ENCODE measurements at regions not wholly inside any gene's neighbourhood (a gene's known extent, or its start where the extent isn't known, plus 50 kb on each side); places are given as distances from the start of the nearest gene placed in this dataset.

DNA sequence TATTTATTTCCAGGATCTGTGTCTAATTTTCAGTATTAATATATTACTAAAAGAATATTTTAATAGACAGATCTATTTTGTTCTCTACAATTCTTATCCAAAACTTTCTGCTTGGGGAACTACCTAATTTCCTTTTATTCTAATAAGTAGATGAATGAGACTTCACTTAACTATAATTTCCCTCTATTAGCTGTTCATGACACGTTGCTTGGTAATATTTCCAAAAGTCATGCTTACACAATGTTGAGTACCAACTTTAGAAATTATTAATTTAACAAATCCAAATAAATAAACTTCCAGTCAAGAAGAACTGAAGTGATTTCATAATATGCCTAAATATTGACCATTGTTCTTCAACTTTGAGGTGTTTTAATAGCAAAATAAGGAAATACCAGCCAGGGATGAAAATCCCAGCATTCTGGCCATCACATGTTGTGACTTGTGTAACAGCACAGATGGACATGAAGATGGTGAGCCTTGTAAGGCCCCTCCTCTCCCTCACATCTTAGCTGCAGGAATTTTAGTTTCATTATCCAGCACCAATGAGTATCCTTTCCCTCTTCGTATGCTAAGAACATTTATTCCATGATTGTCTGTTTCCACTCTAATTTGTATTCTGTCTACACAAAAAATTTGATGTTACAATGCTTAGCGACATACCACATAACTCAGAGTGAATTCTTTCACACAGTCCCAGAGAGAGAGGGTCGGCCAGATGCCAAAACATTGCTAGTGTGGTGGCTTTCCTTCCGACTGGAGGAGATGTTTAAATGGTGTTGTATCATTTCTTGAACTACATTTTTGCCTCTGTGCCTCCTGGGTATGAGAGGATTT is 137.5 kb downstream of the FOXA2 start:
- TF ChIP-seq POLR2A (IDR thresholded peaks at IDR 0.05; ENCODE audit: extremely low read depth, insufficient read length): no peak
- TF ChIP-seq CTCF (IDR thresholded peaks at IDR 0.05; ENCODE audit: low read depth, low read length): no peak

Measured in NB4 (cell line).